ENCODE measurements at regions not wholly inside any gene's neighbourhood (a gene's known extent, or its start where the extent isn't known, plus 50 kb on each side); places are given as distances from the start of the nearest gene placed in this dataset.
"Not testable (repeated sequence)": the region's sequence is repeated elsewhere in the genome, so short reads cannot be mapped to it uniquely, and the experiment has no call there.

GRCh38 chr18:57942493-57942892 lies 101.5 kb upstream of the NEDD4L start:
- H3K27ac ChIP-seq (ENCODE audit: low read depth, low read length): no peak overlapping the region
- H3K9ac ChIP-seq (ENCODE audit: low read length): no peak overlapping the region
- no peaks in the 10 kb centered on the region for H3K4me1 ChIP-seq (ENCODE audit: control insufficient read depth in 1 of 2, insufficient read depth in 2 of 2, low read length in 2 of 2)
- H3K9me3 ChIP-seq (ENCODE audit: insufficient read depth, low read depth, low read length): no peaks in the 10 kb centered on the region
- no peak for DNase-seq
- no peak overlapping the region for H4K12ac ChIP-seq (ENCODE audit: low read depth, low read length)
- no peak overlapping the region for H2AK5ac ChIP-seq (ENCODE audit: low read length)
- no peak overlapping the region for H4K8ac ChIP-seq (ENCODE audit: low read depth, low read length)
- H3K4me3 ChIP-seq (ENCODE audit: low read depth, low read length): no peak overlapping the region
- no peak overlapping the region for H3K4ac ChIP-seq (ENCODE audit: low read depth, low read length)
- H3K14ac ChIP-seq (ENCODE audit: low read length): no peak overlapping the region
- no peak overlapping the region for H4K91ac ChIP-seq (ENCODE audit: low read depth, low read length)
- no peak overlapping the region for H2BK5ac ChIP-seq (ENCODE audit: low read depth, low read length, poor library complexity)
- H3K79me1 ChIP-seq (ENCODE audit: low read length): no peaks in the 10 kb centered on the region
- H2AFZ ChIP-seq (ENCODE audit: insufficient read depth, low read length, poor library complexity): no peak overlapping the region
- no peaks in the 10 kb centered on the region for H3K79me2 ChIP-seq (ENCODE audit: control insufficient read depth, insufficient read depth, low read length, poor library complexity)
- no peak overlapping the region for H3K23ac ChIP-seq (ENCODE audit: low read length)
- H3K18ac ChIP-seq (ENCODE audit: low read length): no peak overlapping the region
- H2BK120ac ChIP-seq (ENCODE audit: insufficient read depth, low read length, poor library complexity): no peak overlapping the region
- H3K27me3 ChIP-seq (ENCODE audit: insufficient read depth, low read length): no peaks in the 10 kb centered on the region
- H3K36me3 ChIP-seq (ENCODE audit: control insufficient read depth in 1 of 2, insufficient read depth in 2 of 2, low read length in 2 of 2): no peaks in the 10 kb centered on the region
- H3K4me2 ChIP-seq (ENCODE audit: low read length): no peak overlapping the region
- no peak overlapping the region for H2BK12ac ChIP-seq (ENCODE audit: low read length)
- no CpG with 5 or more reads among the region's 1 CpG for WGBS (ENCODE audit: extremely low coverage, insufficient coverage, insufficient read length)

- H2AK5ac ChIP-seq (ENCODE audit: low read length): no peak overlapping the region
- H3K18ac ChIP-seq (ENCODE audit: low read length): no peak overlapping the region
- no peak overlapping the region for H3K23ac ChIP-seq (ENCODE audit: low read length)
- no peaks in the 10 kb centered on the region for H3K79me1 ChIP-seq (ENCODE audit: low read length)
- no CpG with 5 or more reads among the region's 9 CpGs for WGBS (ENCODE audit: extremely low coverage, insufficient coverage, insufficient read length)
- H4K8ac ChIP-seq (ENCODE audit: low read depth, low read length): no peak overlapping the region
- no peak overlapping the region for H2BK120ac ChIP-seq (ENCODE audit: insufficient read depth, low read length, poor library complexity)
- H3K79me2 ChIP-seq (ENCODE audit: control insufficient read depth, insufficient read depth, low read length, poor library complexity): no peaks in the 10 kb centered on the region
- no peak overlapping the region for H3K4me2 ChIP-seq (ENCODE audit: low read length)
- no peaks in the 10 kb centered on the region for H3K4me1 ChIP-seq (ENCODE audit: control insufficient read depth in 1 of 2, insufficient read depth in 2 of 2, low read length in 2 of 2)
- no peak overlapping the region for H2BK12ac ChIP-seq (ENCODE audit: low read length)
- no peak overlapping the region for H3K4me3 ChIP-seq (ENCODE audit: low read depth, low read length)
- H3K9me3 ChIP-seq (ENCODE audit: insufficient read depth, low read depth, low read length): no peaks in the 10 kb centered on the region
- H3K14ac ChIP-seq (ENCODE audit: low read length): no peak overlapping the region
- no peaks in the 10 kb centered on the region for H3K27me3 ChIP-seq (ENCODE audit: insufficient read depth, low read length)
- no peak overlapping the region for H2AFZ ChIP-seq (ENCODE audit: insufficient read depth, low read length, poor library complexity)
- no peak overlapping the region for H3K4ac ChIP-seq (ENCODE audit: low read depth, low read length)
- no peak overlapping the region for H2BK5ac ChIP-seq (ENCODE audit: low read depth, low read length, poor library complexity)
- no peak for DNase-seq
- no peak overlapping the region for H3K9ac ChIP-seq (ENCODE audit: low read length)
- H3K27ac ChIP-seq (ENCODE audit: low read depth, low read length): no peak overlapping the region
- H3K36me3 ChIP-seq (ENCODE audit: control insufficient read depth in 1 of 2, insufficient read depth in 2 of 2, low read length in 2 of 2): no peaks in the 10 kb centered on the region
- H4K12ac ChIP-seq (ENCODE audit: low read depth, low read length): no peak overlapping the region
- no peak overlapping the region for H4K91ac ChIP-seq (ENCODE audit: low read depth, low read length)
Observed at GRCh38 chr18:57941841-57942489, 102.1 kb upstream of the NEDD4L start.

GRCh38 chr18:57940166-57940660 lies 103.8 kb upstream of the NEDD4L start:
- no peak overlapping the region for H3K9ac ChIP-seq (ENCODE audit: low read length)
- no CpG with 5 or more reads among the region's 5 CpGs for WGBS (ENCODE audit: extremely low coverage, insufficient coverage, insufficient read length)

GRCh38 chr18:57934375-57934774 lies 109.7 kb upstream of the NEDD4L start:
- H2AFZ ChIP-seq (ENCODE audit: insufficient read depth, low read length, poor library complexity); H3K9me3 ChIP-seq (ENCODE audit: insufficient read depth, low read depth, low read length); H2AK5ac ChIP-seq (ENCODE audit: low read length); H3K23ac ChIP-seq (ENCODE audit: low read length); H3K27ac ChIP-seq (ENCODE audit: low read depth, low read length); H3K9ac ChIP-seq (ENCODE audit: low read length); H4K91ac ChIP-seq (ENCODE audit: low read depth, low read length); H4K8ac ChIP-seq (ENCODE audit: low read depth, low read length); H3K79me2 ChIP-seq (ENCODE audit: control insufficient read depth, insufficient read depth, low read length, poor library complexity); H3K18ac ChIP-seq (ENCODE audit: low read length); H3K36me3 ChIP-seq (ENCODE audit: control insufficient read depth in 1 of 2, insufficient read depth in 2 of 2, low read length in 2 of 2); H3K79me1 ChIP-seq (ENCODE audit: low read length); H2BK5ac ChIP-seq (ENCODE audit: low read depth, low read length, poor library complexity); DNase-seq; H3K14ac ChIP-seq (ENCODE audit: low read length); H3K4me3 ChIP-seq (ENCODE audit: low read depth, low read length); H2BK12ac ChIP-seq (ENCODE audit: low read length); H2BK120ac ChIP-seq (ENCODE audit: insufficient read depth, low read length, poor library complexity); H3K4me2 ChIP-seq (ENCODE audit: low read length); H4K12ac ChIP-seq (ENCODE audit: low read depth, low read length); H3K27me3 ChIP-seq (ENCODE audit: insufficient read depth, low read length); H3K4me1 ChIP-seq (ENCODE audit: control insufficient read depth in 1 of 2, insufficient read depth in 2 of 2, low read length in 2 of 2); H3K4ac ChIP-seq (ENCODE audit: low read depth, low read length): not testable (repeated sequence)

More at GRCh38 chr18:57940166-57940660, 103.8 kb upstream of the NEDD4L start:
- no peak overlapping the region for H3K18ac ChIP-seq (ENCODE audit: low read length)
- no peak for DNase-seq
- H3K79me2 ChIP-seq (ENCODE audit: control insufficient read depth, insufficient read depth, low read length, poor library complexity): no peaks in the 10 kb centered on the region
- no peak overlapping the region for H2BK5ac ChIP-seq (ENCODE audit: low read depth, low read length, poor library complexity)
- H3K79me1 ChIP-seq (ENCODE audit: low read length): no peaks in the 10 kb centered on the region
- H2AFZ ChIP-seq (ENCODE audit: insufficient read depth, low read length, poor library complexity): no peak overlapping the region
- H3K4me1 ChIP-seq (ENCODE audit: control insufficient read depth in 1 of 2, insufficient read depth in 2 of 2, low read length in 2 of 2): no peaks in the 10 kb centered on the region
- H2BK120ac ChIP-seq (ENCODE audit: insufficient read depth, low read length, poor library complexity): no peak overlapping the region
- H3K4me3 ChIP-seq (ENCODE audit: low read depth, low read length): no peak overlapping the region
- no peak overlapping the region for H3K4ac ChIP-seq (ENCODE audit: low read depth, low read length)
- H2AK5ac ChIP-seq (ENCODE audit: low read length): no peak overlapping the region
- no peaks in the 10 kb centered on the region for H3K9me3 ChIP-seq (ENCODE audit: insufficient read depth, low read depth, low read length)
- no peak overlapping the region for H4K91ac ChIP-seq (ENCODE audit: low read depth, low read length)
- H3K23ac ChIP-seq (ENCODE audit: low read length): no peak overlapping the region
- no peak overlapping the region for H3K14ac ChIP-seq (ENCODE audit: low read length)
- H3K4me2 ChIP-seq (ENCODE audit: low read length): no peak overlapping the region
- H3K36me3 ChIP-seq (ENCODE audit: control insufficient read depth in 1 of 2, insufficient read depth in 2 of 2, low read length in 2 of 2): no peaks in the 10 kb centered on the region
- H4K8ac ChIP-seq (ENCODE audit: low read depth, low read length): no peak overlapping the region
- no peaks in the 10 kb centered on the region for H3K27me3 ChIP-seq (ENCODE audit: insufficient read depth, low read length)
- H3K27ac ChIP-seq (ENCODE audit: low read depth, low read length): no peak overlapping the region
- H2BK12ac ChIP-seq (ENCODE audit: low read length): no peak overlapping the region
- no peak overlapping the region for H4K12ac ChIP-seq (ENCODE audit: low read depth, low read length)
